ENCODE measurements at regions not wholly inside any gene's neighbourhood (a gene's known extent, or its start where the extent isn't known, plus 50 kb on each side); places are given as distances from the start of the nearest gene placed in this dataset.
A peak's percentile ranks its signal among the peaks of the same experiment; 100 is the strongest.

GRCh38 chr2:239660390-239661230, 259.8 kb upstream of the HDAC4 start:
- TF ChIP-seq CTCF (IDR thresholded peaks at IDR 0.05; ENCODE audit: insufficient read depth, low read depth, low read length, missing control alignments): no peak
- peak; percentile 25 for DNase-seq (ENCODE audit: low read depth)
- H3K4me3 ChIP-seq (ENCODE audit: low read length): no peak overlapping the region

- TF ChIP-seq CTCF (IDR thresholded peaks at IDR 0.05; ENCODE audit: insufficient read depth, low read depth, low read length, missing control alignments): no peak
- DNase-seq (ENCODE audit: low read depth): no peak
- no peak overlapping the region for H3K4me3 ChIP-seq (ENCODE audit: low read length)
Observed at GRCh38 chr2:239657992-239658391, 257.2 kb upstream of the HDAC4 start.

- no peak for TF ChIP-seq CTCF (IDR thresholded peaks at IDR 0.05; ENCODE audit: insufficient read depth, low read depth, low read length, missing control alignments)
- no peak overlapping the region for H3K4me3 ChIP-seq (ENCODE audit: low read length)
- DNase-seq (ENCODE audit: low read depth): no peak
Observed at GRCh38 chr2:239657236-239657635, 256.4 kb upstream of the HDAC4 start.

GRCh38 chr2:239654266-239654665, 253.4 kb upstream of the HDAC4 start:
- no peak for DNase-seq (ENCODE audit: low read depth)
- no peak overlapping the region for H3K4me3 ChIP-seq (ENCODE audit: low read length)
- TF ChIP-seq CTCF (IDR thresholded peaks at IDR 0.05; ENCODE audit: insufficient read depth, low read depth, low read length, missing control alignments): no peak

- DNase-seq (ENCODE audit: low read depth): no peak
- no peak for TF ChIP-seq CTCF (IDR thresholded peaks at IDR 0.05; ENCODE audit: insufficient read depth, low read depth, low read length, missing control alignments)
- H3K4me3 ChIP-seq (ENCODE audit: low read length): no peak overlapping the region
Observed at GRCh38 chr2:239651859-239652258, 251.0 kb upstream of the HDAC4 start.

- DNase-seq (ENCODE audit: low read depth): no peak
- no peak for TF ChIP-seq CTCF (IDR thresholded peaks at IDR 0.05; ENCODE audit: insufficient read depth, low read depth, low read length, missing control alignments)
Observed at GRCh38 chr2:239650674-239651073, 249.9 kb upstream of the HDAC4 start.

GRCh38 chr2:239649309-239649708, 248.5 kb upstream of the HDAC4 start:
- no peak overlapping the region for H3K4me3 ChIP-seq (ENCODE audit: low read length)
- TF ChIP-seq CTCF (IDR thresholded peaks at IDR 0.05; ENCODE audit: insufficient read depth, low read depth, low read length, missing control alignments): no peak
- DNase-seq (ENCODE audit: low read depth): no peak

More at GRCh38 chr2:239650674-239651073, 249.9 kb upstream of the HDAC4 start:
- H3K4me3 ChIP-seq (ENCODE audit: low read length): no peak overlapping the region
